ENCODE measurements at regions not wholly inside any gene's neighbourhood (a gene's known extent, or its start where the extent isn't known, plus 50 kb on each side); places are given as distances from the start of the nearest gene placed in this dataset.

- no peak for TF ChIP-seq TCF12 (IDR thresholded peaks at IDR 0.05; ENCODE audit: low read depth)
- TF ChIP-seq RAD21 (IDR thresholded peaks at IDR 0.05; ENCODE audit: low read depth): no peak
- TF ChIP-seq TAF1 (IDR thresholded peaks at IDR 0.05; ENCODE audit: low read depth): no peak
Measured at GRCh38 chr20:53692465-53693067, 98.9 kb upstream of the ZNF217 start.

Measured in Ishikawa (cell line).